GM21360 (cell line): ENCODE measurements at regions not wholly inside any gene's neighbourhood (a gene's known extent, or its start where the extent isn't known, plus 50 kb on each side); places are given as distances from the start of the nearest gene placed in this dataset.
"Not testable (repeated sequence)": the region's sequence is repeated elsewhere in the genome, so short reads cannot be mapped to it uniquely, and the experiment has no call there.

Experiments used
- ATAC-seq: cut with Tn5 transposase; IDR thresholded peaks from one replicate; pipeline ENCODE4 v1.9.1; 2021; ENCODE audit warnings: mild to moderate bottlenecking, moderate library complexity; ENCODE audit not compliant: unreplicated experiment

GRCh38 chr12:89072294-89073026, 279.8 kb downstream of the DUSP6 start:
- no peak for ATAC-seq

GRCh38 chr12:89070603-89071002, 281.7 kb downstream of the DUSP6 start:
- no peak for ATAC-seq

DNA sequence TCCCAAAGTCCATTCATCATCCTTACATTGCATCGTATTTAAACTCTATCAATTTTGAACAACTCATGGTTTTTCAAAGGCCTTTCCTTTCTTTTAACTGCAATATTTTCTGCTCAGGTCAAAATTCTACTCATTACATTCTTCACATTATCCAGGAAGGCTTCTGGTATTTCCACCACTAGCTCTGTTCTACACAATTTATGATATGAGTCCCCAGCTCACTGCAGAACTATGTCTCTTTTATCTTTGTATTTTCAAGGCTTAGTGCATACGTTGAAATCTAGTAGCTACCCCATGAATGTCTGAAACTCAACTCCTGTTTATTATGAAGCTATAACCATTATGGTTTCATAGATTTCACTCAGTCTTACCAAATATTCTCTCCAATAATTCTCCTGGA, 282.9 kb downstream of the DUSP6 start:
- no peak for ATAC-seq

GRCh38 chr12:89067421-89068187, 284.7 kb downstream of the DUSP6 start:
- ATAC-seq = no peak

DNA sequence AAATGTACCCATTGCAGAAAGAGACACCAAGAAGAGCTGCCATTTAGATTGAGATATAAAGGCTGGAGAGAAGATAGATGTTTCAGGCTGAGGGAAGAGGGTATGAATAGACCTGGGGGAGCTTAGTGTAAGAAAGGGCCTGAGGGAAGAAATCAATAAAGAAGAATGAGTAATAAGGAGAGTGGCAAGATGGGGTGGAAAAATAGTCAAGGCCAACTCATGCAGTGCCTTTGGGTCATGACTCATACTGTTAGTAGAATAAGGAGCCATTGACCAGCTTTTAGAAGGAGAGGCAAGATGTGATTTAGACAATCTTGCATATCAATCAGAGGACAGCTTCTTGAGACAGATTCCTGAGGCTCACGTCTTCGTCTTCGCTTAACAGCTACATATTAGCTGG, 287.5 kb downstream of the DUSP6 start:
- ATAC-seq = no peak

GRCh38 chr12:89064151-89064550, 288.1 kb downstream of the DUSP6 start:
- no peak for ATAC-seq

DNA sequence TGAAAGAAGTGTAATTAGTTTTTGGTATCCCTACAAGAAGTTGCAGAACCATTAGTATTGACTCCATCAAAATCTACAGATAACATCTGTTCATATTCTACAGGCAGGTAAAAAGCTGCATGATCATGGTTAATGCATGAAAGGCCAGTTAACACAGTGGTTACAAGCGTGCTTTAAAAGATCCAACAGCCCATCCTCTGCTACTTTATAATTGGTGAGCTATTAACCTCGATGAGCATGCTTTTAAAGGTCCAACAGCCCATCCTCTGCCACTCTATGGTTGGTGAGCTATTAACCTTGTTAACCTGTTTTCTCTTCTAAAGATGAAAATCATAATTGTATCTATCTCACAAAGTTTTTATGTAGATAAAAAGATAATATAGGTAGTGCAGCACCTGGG, 289.3 kb downstream of the DUSP6 start:
- ATAC-seq = no peak

DNA sequence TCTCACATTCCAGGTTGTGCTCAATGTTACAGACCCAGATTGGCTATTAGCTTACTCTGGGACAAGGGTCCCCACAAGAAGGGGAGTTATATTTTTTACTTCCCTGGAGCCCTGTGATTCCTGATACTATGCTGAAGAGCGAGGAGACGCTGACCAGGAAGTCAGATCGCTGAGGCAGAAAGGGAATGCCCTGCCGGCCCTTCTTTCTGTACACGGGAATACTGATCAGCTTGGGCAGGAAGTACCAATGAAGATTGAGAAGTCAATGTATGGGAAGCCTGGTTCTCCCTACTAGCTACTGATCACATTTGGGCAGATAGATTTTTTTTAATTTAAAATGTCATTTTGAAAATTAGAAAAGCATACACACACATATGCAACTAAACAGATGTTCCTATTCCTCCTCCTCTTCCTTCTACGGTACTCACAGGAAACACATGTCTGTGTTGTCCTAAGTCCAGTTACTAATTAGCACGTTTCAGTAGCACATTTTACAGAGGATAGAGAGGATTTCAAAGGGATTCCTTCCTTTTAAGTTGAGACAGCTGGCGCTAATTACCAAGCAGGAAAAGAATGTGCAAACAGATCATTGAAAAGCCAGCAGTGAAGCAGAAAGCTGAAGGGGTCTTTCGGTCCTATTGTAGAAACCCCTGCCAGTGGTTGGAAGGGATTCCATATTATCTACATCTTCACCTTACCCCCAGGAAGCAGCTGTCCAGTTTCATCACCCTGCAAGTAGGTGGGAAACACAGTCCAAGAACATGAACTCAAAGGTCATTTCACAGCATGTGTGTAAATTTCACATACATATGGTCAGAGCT, 292.4 kb downstream of the DUSP6 start:
- no peak for ATAC-seq

- no peak for ATAC-seq
Observed at GRCh38 chr12:89059056-89059455, 293.2 kb downstream of the DUSP6 start.

DNA sequence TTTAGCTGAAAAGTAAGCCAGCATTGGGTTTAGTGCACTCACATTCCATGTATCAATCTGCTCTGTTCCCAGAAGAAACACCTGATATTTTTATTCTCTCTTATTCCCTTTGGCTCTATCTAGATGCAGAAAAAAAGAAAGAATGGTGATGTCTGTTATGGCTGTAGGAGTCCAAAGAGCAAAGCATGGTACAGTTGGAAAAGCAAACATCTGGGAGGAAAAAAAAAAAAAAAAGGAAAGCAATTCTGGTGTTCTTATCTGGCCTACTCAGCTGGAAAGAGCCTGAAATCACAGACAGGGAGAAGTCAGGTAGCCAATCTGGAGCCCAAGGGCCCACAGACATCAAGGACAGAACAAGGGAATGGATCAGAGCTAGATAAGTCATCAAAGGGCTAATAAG, 293.9 kb downstream of the DUSP6 start:
- no peak for ATAC-seq

DNA sequence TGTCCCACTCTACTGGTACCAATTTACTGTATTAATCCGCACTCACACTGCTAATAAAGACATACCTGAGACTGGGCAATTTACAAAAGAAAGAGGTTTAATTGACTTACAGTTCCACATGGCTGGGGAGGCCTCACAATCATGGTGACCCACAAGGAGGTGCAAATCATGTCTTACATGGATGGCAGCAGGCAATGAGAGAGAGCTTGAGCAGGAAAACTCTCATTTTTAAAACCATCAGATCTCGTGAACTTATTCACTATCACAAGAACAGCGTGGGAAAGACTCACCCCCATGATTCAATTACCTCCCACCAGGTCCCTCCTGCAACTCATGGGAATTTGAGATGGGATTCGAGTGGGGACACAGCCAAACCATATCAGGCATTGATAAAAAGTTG, 298.5 kb downstream of the DUSP6 start:
- not testable (repeated sequence) for ATAC-seq

- ATAC-seq = no peak
Observed at GRCh38 chr12:89051065-89051677, 301.1 kb downstream of the DUSP6 start.

DNA sequence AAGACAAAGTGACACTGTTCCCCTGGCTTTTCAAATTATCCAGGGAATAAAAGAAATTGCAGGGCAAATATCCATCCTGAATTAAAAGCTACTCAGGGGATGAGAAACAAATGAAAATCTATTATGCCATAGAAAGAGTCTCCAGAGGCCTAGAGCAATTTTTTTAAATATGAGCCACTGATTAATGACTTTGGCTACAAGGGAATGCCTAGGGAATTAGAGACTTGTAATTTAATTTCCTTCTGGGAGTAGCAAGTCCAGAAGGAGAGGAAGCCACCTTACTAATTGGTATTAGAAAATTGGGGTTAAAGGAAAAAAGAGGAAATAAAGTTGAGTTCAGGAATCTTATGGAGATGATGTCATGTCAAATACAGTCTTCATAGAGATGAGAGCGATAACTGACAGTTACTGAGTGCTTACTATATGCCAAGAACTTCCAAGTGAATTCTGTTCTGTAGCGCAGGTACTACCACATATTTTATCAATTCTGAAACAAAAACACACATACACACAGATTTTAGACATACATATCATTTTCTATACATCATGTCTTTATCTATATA, 304.4 kb downstream of the DUSP6 start:
- no peak for ATAC-seq

DNA sequence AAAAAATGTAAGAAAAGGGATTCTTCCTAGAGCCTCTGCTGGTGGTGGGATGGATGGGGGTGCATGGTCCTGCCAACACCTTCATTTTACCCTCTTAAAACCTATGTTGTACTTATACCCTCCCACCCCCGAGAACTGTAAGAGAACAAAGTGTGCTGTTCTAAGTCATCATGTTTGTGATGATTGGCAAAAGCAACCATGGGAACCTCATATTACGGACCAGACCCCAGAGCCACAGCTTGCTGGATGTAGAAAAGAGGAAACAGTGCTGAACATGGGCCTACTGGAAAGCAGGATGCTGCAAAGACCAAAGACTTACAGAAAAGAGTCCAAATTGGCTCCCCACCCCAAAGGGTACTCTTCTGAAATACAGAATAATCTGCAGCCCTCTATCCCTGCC, 311.2 kb downstream of the DUSP6 start:
- ATAC-seq = no peak

DNA sequence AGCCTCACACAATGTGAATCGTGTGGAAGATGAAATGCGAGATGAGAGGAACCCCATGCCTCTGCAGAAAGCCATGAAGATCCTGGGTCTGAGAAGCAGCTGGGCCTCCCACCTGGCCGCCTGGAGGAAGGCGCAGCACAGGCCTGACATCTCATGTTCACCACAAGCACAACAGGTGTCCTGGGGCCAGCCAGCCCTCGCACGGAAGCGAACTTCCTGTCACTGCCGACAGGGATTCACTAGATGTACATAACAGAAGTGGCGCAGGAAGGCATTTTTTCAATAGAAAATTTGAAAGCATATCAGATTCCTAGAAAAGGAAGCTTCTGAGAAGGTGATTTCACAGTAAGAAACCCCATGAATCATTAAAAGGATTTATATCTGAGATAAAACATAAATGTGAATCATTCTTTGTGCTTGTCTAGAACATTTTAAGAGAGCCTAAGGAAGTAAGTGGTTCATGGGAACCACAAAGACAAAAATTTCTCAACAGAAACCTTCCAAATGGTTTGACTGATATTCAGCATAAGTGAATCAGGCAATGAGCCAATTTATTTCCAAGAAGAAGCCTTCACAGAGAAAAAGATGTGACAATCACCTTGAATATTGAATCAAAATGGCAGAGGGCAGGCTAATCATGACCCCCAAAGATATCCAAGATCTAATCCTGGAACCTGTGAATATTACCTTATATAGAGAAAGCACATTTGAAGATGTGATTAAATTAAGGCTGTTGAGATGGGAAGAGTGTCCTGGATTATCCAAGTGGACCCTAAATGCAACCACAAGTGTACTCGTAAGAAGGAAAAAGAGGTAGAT, 311.9 kb downstream of the DUSP6 start:
- ATAC-seq = peak; percentile 97

DNA sequence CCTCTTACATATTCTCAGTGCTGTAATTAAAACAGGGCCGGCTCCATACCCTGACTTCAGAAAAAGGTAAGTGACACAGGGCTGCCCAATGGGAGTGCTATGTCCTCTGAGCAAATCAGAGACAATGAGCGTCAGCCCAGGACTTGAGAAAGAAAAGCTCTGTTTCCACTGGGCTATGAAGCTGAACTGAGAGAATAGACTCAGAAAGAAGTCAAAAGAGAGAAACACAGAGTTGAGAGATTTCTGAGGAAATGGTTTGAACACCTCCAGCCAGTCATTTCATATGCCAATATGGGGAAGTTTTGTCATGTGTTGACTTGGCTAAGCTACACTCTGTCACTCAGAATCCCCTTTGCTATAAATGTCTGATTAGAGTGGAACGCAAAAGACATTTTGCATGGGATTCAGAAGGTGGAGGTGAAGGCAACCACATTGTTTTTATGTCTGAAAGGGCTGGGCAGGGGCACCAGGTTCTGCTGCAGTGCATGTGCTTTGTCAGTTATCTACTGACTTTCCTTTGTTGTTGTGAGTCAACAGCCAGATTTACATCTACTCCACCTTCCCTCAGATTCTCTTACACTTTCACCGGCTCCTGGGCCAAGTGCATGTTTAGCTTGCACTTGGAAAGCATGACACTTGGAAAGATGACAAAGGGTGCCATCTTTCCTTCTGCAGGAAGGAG, 313.3 kb downstream of the DUSP6 start:
- no peak for ATAC-seq

DNA sequence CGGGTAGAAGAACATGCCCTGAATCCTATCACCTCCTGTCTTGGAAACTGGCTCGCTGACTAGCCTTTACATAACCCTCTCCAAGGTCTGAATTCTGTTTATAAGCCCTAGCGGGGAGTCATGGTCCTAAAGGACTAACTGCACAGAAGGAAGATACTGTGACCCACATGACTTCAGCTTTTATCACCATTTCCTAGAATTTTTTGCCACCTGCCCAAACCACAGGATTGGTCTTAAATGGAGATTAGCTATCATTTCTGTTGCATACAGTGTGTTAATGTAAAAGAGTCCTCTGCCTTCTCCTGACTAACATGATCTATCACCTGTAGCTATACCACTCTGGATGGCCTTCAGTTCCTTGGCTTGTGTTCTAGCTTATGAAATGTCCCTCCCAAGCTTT, 319.2 kb downstream of the DUSP6 start:
- no peak for ATAC-seq

DNA sequence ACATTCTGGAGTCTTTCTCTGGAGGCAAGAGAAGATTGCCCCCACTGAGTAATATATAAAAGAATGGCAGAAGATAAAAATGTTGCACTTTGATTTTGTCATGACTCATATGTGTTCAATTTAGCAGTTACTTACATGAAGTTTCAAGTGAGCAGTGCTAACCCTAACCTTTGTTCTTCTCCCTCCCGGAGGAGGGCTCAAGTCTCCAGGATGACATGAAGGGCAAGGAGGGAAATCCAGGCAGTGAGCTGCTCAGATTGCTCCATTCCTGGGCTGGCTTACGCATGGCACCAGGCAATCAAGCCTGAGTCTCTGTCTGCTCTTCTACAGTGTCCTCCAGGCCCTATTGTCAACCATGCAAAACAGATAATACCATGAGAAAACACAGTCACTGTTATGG, 322.3 kb downstream of the DUSP6 start:
- ATAC-seq = no peak

- no peak for ATAC-seq
Observed at GRCh38 chr12:89024580-89024979, 327.7 kb downstream of the DUSP6 start.
